ENCODE measurements at regions not wholly inside any gene's neighbourhood (a gene's known extent, or its start where the extent isn't known, plus 50 kb on each side); places are given as distances from the start of the nearest gene placed in this dataset.

DNA sequence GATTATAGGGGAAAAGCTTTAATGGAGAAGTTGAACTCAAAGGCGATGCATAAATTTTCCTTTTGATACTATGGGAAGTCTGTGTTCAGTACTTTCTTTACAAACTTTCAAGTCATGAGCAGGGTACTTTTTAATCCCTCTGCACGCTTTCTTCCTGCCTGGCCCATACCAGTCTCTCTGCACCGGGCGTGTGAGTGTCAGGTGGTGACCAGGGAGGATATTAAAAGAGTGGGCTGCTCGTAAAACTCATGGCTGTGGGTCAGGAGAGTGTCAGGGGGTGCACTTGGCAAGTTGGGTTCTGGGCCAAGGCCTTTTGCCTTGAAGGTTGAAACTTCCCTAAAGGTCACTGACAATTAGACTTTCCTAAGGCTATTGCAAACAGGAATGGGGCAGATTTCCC lies 367.8 kb downstream of the GPD2 start:
- TF ChIP-seq, protein P1, sequence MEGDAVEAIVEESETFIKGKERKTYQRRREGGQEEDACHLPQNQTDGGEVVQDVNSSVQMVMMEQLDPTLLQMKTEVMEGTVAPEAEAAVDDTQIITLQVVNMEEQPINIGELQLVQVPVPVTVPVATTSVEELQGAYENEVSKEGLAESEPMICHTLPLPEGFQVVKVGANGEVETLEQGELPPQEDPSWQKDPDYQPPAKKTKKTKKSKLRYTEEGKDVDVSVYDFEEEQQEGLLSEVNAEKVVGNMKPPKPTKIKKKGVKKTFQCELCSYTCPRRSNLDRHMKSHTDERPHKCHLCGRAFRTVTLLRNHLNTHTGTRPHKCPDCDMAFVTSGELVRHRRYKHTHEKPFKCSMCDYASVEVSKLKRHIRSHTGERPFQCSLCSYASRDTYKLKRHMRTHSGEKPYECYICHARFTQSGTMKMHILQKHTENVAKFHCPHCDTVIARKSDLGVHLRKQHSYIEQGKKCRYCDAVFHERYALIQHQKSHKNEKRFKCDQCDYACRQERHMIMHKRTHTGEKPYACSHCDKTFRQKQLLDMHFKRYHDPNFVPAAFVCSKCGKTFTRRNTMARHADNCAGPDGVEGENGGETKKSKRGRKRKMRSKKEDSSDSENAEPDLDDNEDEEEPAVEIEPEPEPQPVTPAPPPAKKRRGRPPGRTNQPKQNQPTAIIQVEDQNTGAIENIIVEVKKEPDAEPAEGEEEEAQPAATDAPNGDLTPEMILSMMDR (IDR thresholded peaks at IDR 0.05) = no peak
- TF ChIP-seq ZFX (IDR thresholded peaks at IDR 0.05; ENCODE audit: borderline replicate concordance) = no peak

Data from 22Rv1 (cell line).